Tibial artery (tissue), 4 donors: ENCODE measurements at regions not wholly inside any gene's neighbourhood (a gene's known extent, or its start where the extent isn't known, plus 50 kb on each side); places are given as distances from the start of the nearest gene placed in this dataset.

ENCODE experiments used
- DNase-seq, 2 donors: peaks; one replicate each; pipeline ENCODE4 v3.0.0-alpha.2; 2019
- H3K27ac ChIP-seq, 2 donors: fragments of 200-600 bp; sonication (generic) in 1 of 2; 1 replicate in 1 of 2; 2 replicates in 1 of 2; pipeline ENCODE4 v1.5.1; 2018 to 2019; ENCODE audit warnings: mild to moderate bottlenecking in 1 of 2
- H3K27me3 ChIP-seq, 2 donors: fragments of 200-600 bp; sonication (generic) in 1 of 2; one replicate each; pipeline versions ENCODE4 v1.5.1 to v1.6.0; 2016 to 2019
- H3K36me3 ChIP-seq, 3 donors: fragments of 200-600 bp; sonication (generic) in 2 of 3; one replicate each; pipeline ENCODE4 v1.5.1; 2016 to 2019; ENCODE audit warnings: mild to moderate bottlenecking in 2 of 3
- H3K4me1 ChIP-seq, 4 donors: fragments of 200-600 bp; sonication (generic) in 2 of 4; 1 replicate in 3 of 4; 2 replicates in 1 of 4; pipeline ENCODE4 v1.5.1; 2016 to 2019
- H3K4me3 ChIP-seq, 2 donors: fragments of 200-600 bp; sonication (generic) in 1 of 2; 1 replicate in 1 of 2; 2 replicates in 1 of 2; pipeline ENCODE4 v1.5.1; 2018 to 2019; ENCODE audit warnings: mild to moderate bottlenecking in 2 of 2
- H3K9me3 ChIP-seq, 3 donors: fragments of 200-600 bp; sonication (generic) in 1 of 3; one replicate each; pipeline ENCODE4 v1.5.1; 2016 to 2019
- intact Hi-C: fragments of 100-400 bp; cut with DNase I; formaldehyde crosslinking; loops from one replicate; pipeline ENCODE4 v1.15.0; 2023; ENCODE audit warnings: low total_unique reads
- TF ChIP-seq, protein P1 (sequence below), 2 experiments: fragments of 200-600 bp in 1 of 2; fragments of 450-650 bp in 1 of 2; IDR thresholded peaks; one replicate each; pipeline ENCODE4 v1.5.1; 2017 to 2019; ENCODE audit warnings: antibody characterized with exemption in 2 of 2, mild to moderate bottlenecking in 1 of 2, moderate library complexity in 1 of 2

GRCh38 chr7:153027210-153027609 is 267.7 kb downstream of the ACTR3B start:
- H3K27ac ChIP-seq, result no peak overlapping the region
- H3K4me1 ChIP-seq, result no peaks in the 10 kb centered on the region
- no peaks in the 10 kb centered on the region for H3K36me3 ChIP-seq
- TF ChIP-seq, protein P1, sequence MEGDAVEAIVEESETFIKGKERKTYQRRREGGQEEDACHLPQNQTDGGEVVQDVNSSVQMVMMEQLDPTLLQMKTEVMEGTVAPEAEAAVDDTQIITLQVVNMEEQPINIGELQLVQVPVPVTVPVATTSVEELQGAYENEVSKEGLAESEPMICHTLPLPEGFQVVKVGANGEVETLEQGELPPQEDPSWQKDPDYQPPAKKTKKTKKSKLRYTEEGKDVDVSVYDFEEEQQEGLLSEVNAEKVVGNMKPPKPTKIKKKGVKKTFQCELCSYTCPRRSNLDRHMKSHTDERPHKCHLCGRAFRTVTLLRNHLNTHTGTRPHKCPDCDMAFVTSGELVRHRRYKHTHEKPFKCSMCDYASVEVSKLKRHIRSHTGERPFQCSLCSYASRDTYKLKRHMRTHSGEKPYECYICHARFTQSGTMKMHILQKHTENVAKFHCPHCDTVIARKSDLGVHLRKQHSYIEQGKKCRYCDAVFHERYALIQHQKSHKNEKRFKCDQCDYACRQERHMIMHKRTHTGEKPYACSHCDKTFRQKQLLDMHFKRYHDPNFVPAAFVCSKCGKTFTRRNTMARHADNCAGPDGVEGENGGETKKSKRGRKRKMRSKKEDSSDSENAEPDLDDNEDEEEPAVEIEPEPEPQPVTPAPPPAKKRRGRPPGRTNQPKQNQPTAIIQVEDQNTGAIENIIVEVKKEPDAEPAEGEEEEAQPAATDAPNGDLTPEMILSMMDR (IDR thresholded peaks at IDR 0.05), result no peak
- H3K4me3 ChIP-seq, result no peak overlapping the region
- intact Hi-C loops, result no loop called here
- no peaks in the 10 kb centered on the region for H3K9me3 ChIP-seq
- peak in 1 of 2 donors; percentile 41 for DNase-seq
- no peaks in the 10 kb centered on the region for H3K27me3 ChIP-seq

GRCh38 chr7:153027904-153028303 is 268.4 kb downstream of the ACTR3B start:
- H3K4me3 ChIP-seq, result no peak overlapping the region
- DNase-seq, result no peak
- H3K27ac ChIP-seq, result no peak overlapping the region
- no peaks in the 10 kb centered on the region for H3K9me3 ChIP-seq
- H3K36me3 ChIP-seq, result no peaks in the 10 kb centered on the region
- TF ChIP-seq, protein P1 (IDR thresholded peaks at IDR 0.05), result no peak
- no peaks in the 10 kb centered on the region for H3K4me1 ChIP-seq
- no peaks in the 10 kb centered on the region for H3K27me3 ChIP-seq
- intact Hi-C loops, result no loop called here

DNA sequence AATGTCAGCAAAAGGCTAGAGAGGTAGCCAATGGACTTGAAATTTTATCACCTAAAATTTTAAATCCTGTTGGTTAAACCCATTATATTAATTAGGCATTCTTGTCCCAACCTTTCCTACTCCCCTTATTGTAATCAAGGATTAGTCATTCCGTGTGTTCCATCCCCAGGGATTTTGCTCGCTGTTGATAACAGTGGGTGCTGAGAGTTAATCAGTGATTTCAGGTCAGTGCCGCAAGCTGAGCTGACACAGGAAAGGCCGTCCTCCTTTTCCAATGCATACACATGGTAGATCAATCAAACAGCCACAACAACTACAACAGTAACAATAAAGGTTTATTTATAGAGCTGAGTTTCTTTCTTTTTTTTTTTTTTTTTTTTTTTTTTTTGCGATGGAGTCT is 271.4 kb downstream of the ACTR3B start:
- no peaks in the 10 kb centered on the region for H3K4me1 ChIP-seq
- DNase-seq, result no peak
- TF ChIP-seq, protein P1 (IDR thresholded peaks at IDR 0.05), result no peak
- intact Hi-C loops, result no loop called here
- no peaks in the 10 kb centered on the region for H3K9me3 ChIP-seq
- H3K27ac ChIP-seq, result no peak overlapping the region
- H3K36me3 ChIP-seq, result no peaks in the 10 kb centered on the region
- no peak overlapping the region for H3K4me3 ChIP-seq
- H3K27me3 ChIP-seq, result no peaks in the 10 kb centered on the region

DNA sequence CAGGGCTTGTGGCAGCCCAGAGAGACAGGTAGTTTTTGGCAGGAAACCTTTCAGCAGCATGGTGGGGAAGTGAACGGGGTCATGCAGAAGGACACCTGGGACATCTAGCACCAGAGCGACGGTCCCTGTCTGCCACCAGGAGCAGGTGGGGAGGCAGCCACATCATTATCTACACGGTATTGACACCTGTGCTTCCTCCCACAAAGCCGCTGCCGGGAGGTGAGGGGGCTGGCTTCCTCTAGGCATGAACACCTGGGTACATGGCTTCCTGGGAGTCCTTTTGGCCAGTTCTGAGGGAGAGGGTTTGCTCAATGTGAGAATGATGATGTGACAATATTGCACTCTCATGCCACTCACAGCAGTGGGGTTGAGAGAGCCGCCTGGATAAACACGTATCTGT is 275.2 kb downstream of the ACTR3B start:
- Histone ChIP-seq H3K36me3 (no peaks in the 10 kb centered on the region), H3K4me3 (no peak overlapping the region), H3K9me3 (no peaks in the 10 kb centered on the region), H3K27ac (no peak overlapping the region), H3K27me3 (no peaks in the 10 kb centered on the region), H3K4me1 (no peaks in the 10 kb centered on the region)
- TF ChIP-seq, protein P1 (IDR thresholded peaks at IDR 0.05), result no peak
- no peak for DNase-seq
- intact Hi-C loops, result no loop called here

GRCh38 chr7:153036396-153037063 is 277.0 kb downstream of the ACTR3B start:
- H3K9me3 ChIP-seq, result no peaks in the 10 kb centered on the region
- no peaks in the 10 kb centered on the region for H3K4me1 ChIP-seq
- no peaks in the 10 kb centered on the region for H3K36me3 ChIP-seq
- no peaks in the 10 kb centered on the region for H3K27me3 ChIP-seq
- no peak overlapping the region for H3K4me3 ChIP-seq
- no peak overlapping the region for H3K27ac ChIP-seq
- TF ChIP-seq, protein P1 (IDR thresholded peaks at IDR 0.05), result no peak
- intact Hi-C loops, result no loop called here
- no peak for DNase-seq

GRCh38 chr7:153043440-153043839 is 283.9 kb downstream of the ACTR3B start:
- Histone ChIP-seq H3K4me1 (no peaks in the 10 kb centered on the region), H3K27ac (no peak overlapping the region), H3K27me3 (no peaks in the 10 kb centered on the region), H3K9me3 (no peaks in the 10 kb centered on the region), H3K36me3 (no peaks in the 10 kb centered on the region), H3K4me3 (no peak overlapping the region)
- intact Hi-C loops, result no loop called here
- DNase-seq, result no peak
- TF ChIP-seq, protein P1 (IDR thresholded peaks at IDR 0.05), result no peak
